ENCODE measurements at regions not wholly inside any gene's neighbourhood (a gene's known extent, or its start where the extent isn't known, plus 50 kb on each side); places are given as distances from the start of the nearest gene placed in this dataset.

DNA sequence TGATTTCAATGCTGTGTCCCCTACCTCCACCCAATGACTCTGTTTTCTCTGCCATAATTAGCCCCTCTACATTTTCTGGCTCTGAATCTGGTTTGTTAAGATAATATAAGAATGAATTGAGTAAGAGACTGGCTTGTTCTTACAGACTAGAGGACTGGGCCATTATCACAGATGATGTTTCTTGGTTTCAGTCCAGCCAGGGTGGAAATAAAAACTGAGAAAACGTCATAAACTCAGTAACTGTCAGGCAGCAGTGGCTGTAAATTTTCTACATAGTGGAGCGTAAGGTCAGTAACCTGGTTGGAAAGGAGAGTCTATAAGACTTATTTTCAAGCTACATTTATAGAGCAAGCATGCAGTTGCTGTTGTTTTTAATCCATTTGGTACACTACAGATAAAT lies 485.4 kb downstream of the HTR7 start:
- Histone ChIP-seq H3K27ac (no peak overlapping the region), H3K27me3 (no peaks in the 10 kb centered on the region), H3K4me3 (no peak overlapping the region), H3K36me3 (no peaks in the 10 kb centered on the region), H3K4me1 (no peaks in the 10 kb centered on the region), H3K9me3 (no peaks in the 10 kb centered on the region)
- TF ChIP-seq POLR2A (IDR thresholded peaks at IDR 0.05), result no peak
- TF ChIP-seq, protein P1, sequence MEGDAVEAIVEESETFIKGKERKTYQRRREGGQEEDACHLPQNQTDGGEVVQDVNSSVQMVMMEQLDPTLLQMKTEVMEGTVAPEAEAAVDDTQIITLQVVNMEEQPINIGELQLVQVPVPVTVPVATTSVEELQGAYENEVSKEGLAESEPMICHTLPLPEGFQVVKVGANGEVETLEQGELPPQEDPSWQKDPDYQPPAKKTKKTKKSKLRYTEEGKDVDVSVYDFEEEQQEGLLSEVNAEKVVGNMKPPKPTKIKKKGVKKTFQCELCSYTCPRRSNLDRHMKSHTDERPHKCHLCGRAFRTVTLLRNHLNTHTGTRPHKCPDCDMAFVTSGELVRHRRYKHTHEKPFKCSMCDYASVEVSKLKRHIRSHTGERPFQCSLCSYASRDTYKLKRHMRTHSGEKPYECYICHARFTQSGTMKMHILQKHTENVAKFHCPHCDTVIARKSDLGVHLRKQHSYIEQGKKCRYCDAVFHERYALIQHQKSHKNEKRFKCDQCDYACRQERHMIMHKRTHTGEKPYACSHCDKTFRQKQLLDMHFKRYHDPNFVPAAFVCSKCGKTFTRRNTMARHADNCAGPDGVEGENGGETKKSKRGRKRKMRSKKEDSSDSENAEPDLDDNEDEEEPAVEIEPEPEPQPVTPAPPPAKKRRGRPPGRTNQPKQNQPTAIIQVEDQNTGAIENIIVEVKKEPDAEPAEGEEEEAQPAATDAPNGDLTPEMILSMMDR (IDR thresholded peaks at IDR 0.05), result no peak
- TF ChIP-seq POLR2AphosphoS5 (IDR thresholded peaks at IDR 0.05), result no peak
- TF ChIP-seq EP300 (IDR thresholded peaks at IDR 0.05), result no peak
- intact Hi-C loops (cut with DNase I), result no loop called here
- WGBS, 2 donors, result 20 to 66% methylated on average over 2 of the region's 2 CpGs
- no peak for DNase-seq

DNA sequence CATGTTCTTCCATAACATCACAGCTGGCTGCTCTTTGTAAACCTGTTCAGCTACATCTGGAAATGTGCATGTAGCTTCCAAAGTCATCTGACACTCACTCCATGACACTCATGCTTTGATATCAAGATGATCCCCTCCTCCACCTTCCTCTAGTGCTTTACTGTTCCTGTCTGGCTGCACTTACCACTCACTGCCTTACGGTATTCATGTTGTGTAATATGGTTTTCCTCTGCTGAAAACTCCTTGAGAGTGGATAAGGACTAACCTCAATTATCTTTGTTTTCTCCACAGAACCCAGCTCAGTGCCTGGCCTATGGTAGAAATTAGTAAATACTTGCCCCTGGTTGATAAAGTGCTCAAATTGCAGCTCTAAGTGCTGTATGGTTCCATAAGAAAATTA lies 483.9 kb downstream of the HTR7 start:
- no peak for DNase-seq
- no peaks in the 10 kb centered on the region for H3K27me3 ChIP-seq
- intact Hi-C loops (cut with DNase I), result no loop called here
- no peaks in the 10 kb centered on the region for H3K36me3 ChIP-seq
- TF ChIP-seq, protein P1 (IDR thresholded peaks at IDR 0.05), result no peak
- no peak for TF ChIP-seq POLR2AphosphoS5 (IDR thresholded peaks at IDR 0.05)
- no peak for TF ChIP-seq EP300 (IDR thresholded peaks at IDR 0.05)
- WGBS, 2 donors, result 82 to 89% methylated on average over 1 of the region's 1 CpG
- H3K4me1 ChIP-seq, result no peaks in the 10 kb centered on the region
- H3K4me3 ChIP-seq, result no peak overlapping the region
- H3K9me3 ChIP-seq, result no peaks in the 10 kb centered on the region
- no peak overlapping the region for H3K27ac ChIP-seq

DNA sequence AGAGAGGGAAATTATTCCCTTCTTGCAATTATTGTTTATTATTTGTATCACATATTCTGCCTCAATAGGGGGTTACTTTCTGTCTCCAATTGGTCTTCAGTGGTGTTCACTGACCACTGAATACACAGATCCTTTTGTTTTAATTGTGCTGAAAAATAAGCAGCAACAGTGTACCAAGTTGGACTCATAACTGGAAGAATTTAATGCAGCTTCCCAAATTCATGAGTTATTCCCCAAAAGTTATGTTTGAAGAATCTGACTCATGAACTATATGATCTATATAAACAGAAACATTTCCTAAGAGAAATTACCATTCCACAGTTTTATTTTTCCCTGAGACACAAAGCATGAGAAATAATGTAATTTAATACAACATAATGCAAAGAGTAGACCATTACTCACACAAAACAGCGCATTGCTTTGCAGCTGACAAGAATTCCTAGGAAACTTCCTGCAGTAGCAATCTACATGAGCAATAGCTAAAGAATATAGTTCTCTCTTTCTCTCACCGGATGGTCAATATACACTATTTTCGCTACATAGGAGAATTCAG lies 479.2 kb downstream of the HTR7 start:
- WGBS, 2 donors, result 91% methylated on average over 3 of the region's 3 CpGs
- intact Hi-C loops (cut with DNase I), result no loop called here

DNA sequence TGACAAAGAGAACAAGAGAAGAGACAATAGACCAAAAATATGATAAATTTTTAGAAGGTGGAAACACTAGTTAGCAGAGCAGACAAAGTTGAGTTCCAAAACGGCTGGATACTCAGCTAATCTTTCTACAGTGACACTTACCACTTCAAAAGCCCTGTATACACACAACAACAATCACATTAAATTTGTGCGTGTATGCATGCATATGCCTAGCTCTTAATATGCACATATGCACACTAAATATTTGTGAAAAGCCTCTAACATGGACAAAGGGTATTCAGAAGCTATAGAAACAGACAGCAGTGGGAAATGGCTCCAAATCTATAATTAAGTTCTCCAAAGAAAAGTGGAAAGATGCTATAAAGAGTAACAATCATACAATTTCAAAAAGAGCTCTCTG lies 476.4 kb downstream of the HTR7 start:
- no peaks in the 10 kb centered on the region for H3K27me3 ChIP-seq
- WGBS, 2 donors, result 43 to 63% methylated on average over 2 of the region's 2 CpGs
- no peak for TF ChIP-seq POLR2A (IDR thresholded peaks at IDR 0.05)
- no peak for TF ChIP-seq POLR2AphosphoS5 (IDR thresholded peaks at IDR 0.05)
- TF ChIP-seq, protein P1 (IDR thresholded peaks at IDR 0.05), result no peak
- TF ChIP-seq EP300 (IDR thresholded peaks at IDR 0.05), result no peak
- H3K36me3 ChIP-seq, result no peaks in the 10 kb centered on the region
- no peak overlapping the region for H3K27ac ChIP-seq
- no peaks in the 10 kb centered on the region for H3K4me1 ChIP-seq
- H3K9me3 ChIP-seq, result no peaks in the 10 kb centered on the region
- H3K4me3 ChIP-seq, result no peak overlapping the region
- DNase-seq, result no peak
- intact Hi-C loops (cut with DNase I), result no loop called here

More for the DNA sequence above, 479.2 kb downstream of the HTR7 start:
- Histone ChIP-seq H3K27ac (no peak overlapping the region), H3K36me3 (no peaks in the 10 kb centered on the region), H3K4me3 (no peak overlapping the region), H3K4me1 (no peaks in the 10 kb centered on the region), H3K27me3 (no peaks in the 10 kb centered on the region), H3K9me3 (no peaks in the 10 kb centered on the region)
- DNase-seq, result no peak
- TF ChIP-seq POLR2A (IDR thresholded peaks at IDR 0.05) (no peak), EP300 (IDR thresholded peaks at IDR 0.05) (no peak), POLR2AphosphoS5 (IDR thresholded peaks at IDR 0.05) (no peak)
- TF ChIP-seq, protein P1 (IDR thresholded peaks at IDR 0.05), result no peak

DNA sequence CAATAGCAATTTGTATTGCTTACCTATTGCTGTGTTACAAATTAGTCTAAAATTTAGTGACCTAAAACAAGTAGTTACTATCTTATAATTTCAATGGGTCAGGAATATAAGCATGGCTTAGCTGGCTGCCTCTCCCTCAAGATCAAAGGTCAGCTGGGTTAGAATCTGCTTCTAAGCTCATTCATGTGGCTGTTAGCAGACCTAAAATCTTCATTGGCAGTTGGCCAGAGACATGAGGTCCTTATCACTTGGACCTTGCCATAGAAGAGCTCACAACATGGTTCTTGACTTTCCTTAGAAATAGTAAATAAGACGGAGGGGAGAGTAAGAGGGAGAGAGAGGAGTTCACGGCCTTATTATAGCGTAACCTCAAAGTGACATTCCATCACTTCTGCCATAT lies 468.0 kb downstream of the HTR7 start:
- Histone ChIP-seq H3K4me1 (no peaks in the 10 kb centered on the region), H3K9me3 (no peaks in the 10 kb centered on the region), H3K27ac (no peak overlapping the region), H3K4me3 (no peak overlapping the region), H3K36me3 (no peaks in the 10 kb centered on the region), H3K27me3 (no peaks in the 10 kb centered on the region)
- intact Hi-C loops (cut with DNase I), result no loop called here
- TF ChIP-seq, protein P1 (IDR thresholded peaks at IDR 0.05), result no peak
- TF ChIP-seq POLR2A (IDR thresholded peaks at IDR 0.05) (no peak), EP300 (IDR thresholded peaks at IDR 0.05) (no peak), POLR2AphosphoS5 (IDR thresholded peaks at IDR 0.05) (no peak)
- 80 to 92% methylated on average over 3 of the region's 3 CpGs for WGBS, 2 donors
- no peak for DNase-seq

Data from sigmoid colon (tissue), 6 donors.